ENCODE measurements at regions not wholly inside any gene's neighbourhood (a gene's known extent, or its start where the extent isn't known, plus 50 kb on each side); places are given as distances from the start of the nearest gene placed in this dataset.
"Not testable (repeated sequence)": the region's sequence is repeated elsewhere in the genome, so short reads cannot be mapped to it uniquely, and the experiment has no call there.

DNA sequence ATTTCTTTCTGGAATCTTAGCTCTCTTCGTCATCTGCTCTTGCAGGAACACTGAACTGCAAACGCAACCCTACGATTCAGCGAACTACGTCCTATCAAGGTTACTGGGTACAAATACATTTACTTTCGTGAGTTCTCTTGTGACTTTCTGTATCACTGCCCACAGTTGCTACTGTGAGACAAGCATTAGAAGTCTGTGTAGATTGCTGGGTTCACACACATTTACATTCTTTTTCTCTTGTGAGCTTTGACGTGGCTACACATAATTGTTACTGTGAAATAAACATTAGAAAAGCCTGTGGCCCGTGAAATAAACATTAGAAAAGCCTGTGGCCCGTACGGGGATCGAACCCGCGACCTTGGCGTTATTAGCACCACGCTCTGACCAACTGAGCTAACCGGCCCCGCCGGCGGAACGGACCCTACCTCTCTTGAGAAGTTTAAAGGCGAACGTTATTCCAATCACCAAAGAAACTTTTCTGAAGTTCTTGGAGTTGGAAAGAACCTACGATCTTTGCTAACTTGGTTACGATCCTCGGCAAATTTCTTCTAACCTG is 61.2 kb upstream of the ZNF322 start:
- H3K9me3 ChIP-seq (replicated peaks); H3K36me3 ChIP-seq; intact Hi-C loops (cut with micrococcal nuclease); DNase-seq; H3K4me3 ChIP-seq; H3K4me1 ChIP-seq; H3K27me3 ChIP-seq (ENCODE audit: low read depth); H3K27ac ChIP-seq (replicated peaks): not testable (repeated sequence)

DNA sequence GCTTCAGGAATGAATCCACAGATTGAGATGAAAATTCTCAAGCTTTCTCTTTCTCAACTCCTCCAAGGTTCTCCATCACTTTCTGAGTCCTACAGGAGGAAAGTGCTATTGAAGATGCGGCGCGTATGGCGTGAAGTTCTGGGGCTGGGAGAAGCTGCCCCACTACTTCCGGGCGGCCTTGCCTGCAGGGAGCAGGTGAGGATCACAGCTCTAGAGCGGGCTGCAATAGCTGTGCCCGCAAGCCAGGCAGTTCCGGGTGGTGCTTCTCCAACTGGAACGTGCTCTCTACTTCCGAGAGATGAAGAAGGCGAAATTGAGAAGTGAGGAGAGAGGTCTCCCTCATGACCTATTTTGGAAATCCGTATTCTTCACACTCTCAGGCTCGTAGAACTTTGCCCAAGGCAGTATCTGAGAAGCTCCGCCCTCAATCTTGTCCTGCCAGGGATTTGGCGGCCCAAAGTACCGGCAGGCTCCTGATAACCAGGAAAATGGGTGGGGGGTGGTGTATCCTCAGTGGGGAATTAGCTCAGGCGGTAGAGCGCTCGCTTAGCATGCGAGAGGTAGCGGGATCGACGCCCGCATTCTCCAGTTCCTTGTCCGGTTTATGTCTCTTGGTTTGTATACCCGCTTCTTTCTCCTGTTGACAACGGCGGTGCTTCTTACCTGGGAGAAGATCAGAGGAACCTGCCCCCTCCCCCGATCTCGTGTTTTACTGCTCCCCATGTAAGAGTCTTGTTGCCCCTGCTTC is 70.6 kb upstream of the ZNF322 start:
- H3K4me1 ChIP-seq; H3K36me3 ChIP-seq; H3K27me3 ChIP-seq (ENCODE audit: low read depth); DNase-seq; H3K9me3 ChIP-seq (replicated peaks); intact Hi-C loops (cut with micrococcal nuclease); H3K27ac ChIP-seq (replicated peaks); H3K4me3 ChIP-seq: not testable (repeated sequence)

GRCh38 chr6:26734776-26735472 is 75.4 kb upstream of the ZNF322 start:
- H3K27me3 ChIP-seq (ENCODE audit: low read depth); intact Hi-C loops (cut with micrococcal nuclease); DNase-seq; H3K4me1 ChIP-seq; H3K36me3 ChIP-seq; H3K4me3 ChIP-seq; H3K9me3 ChIP-seq (replicated peaks); H3K27ac ChIP-seq (replicated peaks): not testable (repeated sequence)

GRCh38 chr6:26739811-26740210 is 80.3 kb upstream of the ZNF322 start:
- Histone ChIP-seq H3K36me3 (no peaks in the 10 kb centered on the region), H3K4me3 (no peak overlapping the region)
- intact Hi-C loops (cut with micrococcal nuclease), result no loop called here

DNA sequence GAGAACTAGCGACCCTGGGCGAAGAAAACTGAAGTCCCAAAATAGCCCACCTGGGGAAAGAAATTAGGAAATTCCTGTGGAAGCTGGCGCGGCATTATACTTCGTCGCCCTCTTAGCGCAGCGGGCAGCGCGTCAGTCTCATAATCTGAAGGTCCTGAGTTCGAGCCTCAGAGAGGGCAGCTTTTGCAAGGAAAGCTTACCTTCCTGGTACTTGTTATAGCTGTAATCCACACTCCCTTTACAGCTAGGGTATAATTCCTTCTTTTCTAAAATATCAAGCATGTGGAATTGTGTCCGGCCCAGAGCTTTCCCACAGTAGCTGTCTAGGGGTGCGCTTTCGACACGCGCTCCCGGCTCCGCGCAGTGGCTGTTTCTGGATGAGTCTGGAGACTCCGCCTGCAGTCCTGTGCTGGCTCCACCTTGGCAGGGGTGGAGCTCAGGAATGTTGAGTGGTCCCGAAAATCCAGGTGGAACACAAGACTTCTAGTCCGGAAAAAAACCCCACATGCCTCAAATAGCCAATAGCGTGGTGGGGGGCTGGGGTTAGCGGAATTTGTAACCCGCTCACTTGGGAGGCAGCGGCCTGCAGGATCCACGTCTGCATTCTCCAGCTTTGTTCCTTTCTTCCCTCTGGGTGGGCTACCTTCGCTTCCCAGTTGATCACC is 83.7 kb upstream of the ZNF322 start:
- no peaks in the 10 kb centered on the region for H3K9me3 ChIP-seq (replicated peaks)
- TF ChIP-seq, protein P1, sequence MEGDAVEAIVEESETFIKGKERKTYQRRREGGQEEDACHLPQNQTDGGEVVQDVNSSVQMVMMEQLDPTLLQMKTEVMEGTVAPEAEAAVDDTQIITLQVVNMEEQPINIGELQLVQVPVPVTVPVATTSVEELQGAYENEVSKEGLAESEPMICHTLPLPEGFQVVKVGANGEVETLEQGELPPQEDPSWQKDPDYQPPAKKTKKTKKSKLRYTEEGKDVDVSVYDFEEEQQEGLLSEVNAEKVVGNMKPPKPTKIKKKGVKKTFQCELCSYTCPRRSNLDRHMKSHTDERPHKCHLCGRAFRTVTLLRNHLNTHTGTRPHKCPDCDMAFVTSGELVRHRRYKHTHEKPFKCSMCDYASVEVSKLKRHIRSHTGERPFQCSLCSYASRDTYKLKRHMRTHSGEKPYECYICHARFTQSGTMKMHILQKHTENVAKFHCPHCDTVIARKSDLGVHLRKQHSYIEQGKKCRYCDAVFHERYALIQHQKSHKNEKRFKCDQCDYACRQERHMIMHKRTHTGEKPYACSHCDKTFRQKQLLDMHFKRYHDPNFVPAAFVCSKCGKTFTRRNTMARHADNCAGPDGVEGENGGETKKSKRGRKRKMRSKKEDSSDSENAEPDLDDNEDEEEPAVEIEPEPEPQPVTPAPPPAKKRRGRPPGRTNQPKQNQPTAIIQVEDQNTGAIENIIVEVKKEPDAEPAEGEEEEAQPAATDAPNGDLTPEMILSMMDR (IDR thresholded peaks at IDR 0.05; ENCODE audit: borderline replicate concordance), result no peak
- H3K36me3 ChIP-seq, result no peaks in the 10 kb centered on the region
- no peak overlapping the region for H3K4me3 ChIP-seq
- H3K27me3 ChIP-seq (ENCODE audit: low read depth), result peaks cover 65% of the 10 kb centered on the region
- no peak overlapping the region for H3K27ac ChIP-seq (replicated peaks)
- H3K4me1 ChIP-seq, result no peaks in the 10 kb centered on the region
- intact Hi-C loops (cut with micrococcal nuclease), result no loop called here
- no peak for DNase-seq

More at GRCh38 chr6:26739811-26740210, 80.3 kb upstream of the ZNF322 start:
- Histone ChIP-seq H3K27me3 (ENCODE audit: low read depth) (peaks cover 41% of the 10 kb centered on the region), H3K27ac (replicated peaks) (no peak overlapping the region), H3K9me3 (replicated peaks) (no peaks in the 10 kb centered on the region), H3K4me1 (no peaks in the 10 kb centered on the region)
- TF ChIP-seq, protein P1 (IDR thresholded peaks at IDR 0.05; ENCODE audit: borderline replicate concordance), result no peak
- DNase-seq, result no peak

DNA sequence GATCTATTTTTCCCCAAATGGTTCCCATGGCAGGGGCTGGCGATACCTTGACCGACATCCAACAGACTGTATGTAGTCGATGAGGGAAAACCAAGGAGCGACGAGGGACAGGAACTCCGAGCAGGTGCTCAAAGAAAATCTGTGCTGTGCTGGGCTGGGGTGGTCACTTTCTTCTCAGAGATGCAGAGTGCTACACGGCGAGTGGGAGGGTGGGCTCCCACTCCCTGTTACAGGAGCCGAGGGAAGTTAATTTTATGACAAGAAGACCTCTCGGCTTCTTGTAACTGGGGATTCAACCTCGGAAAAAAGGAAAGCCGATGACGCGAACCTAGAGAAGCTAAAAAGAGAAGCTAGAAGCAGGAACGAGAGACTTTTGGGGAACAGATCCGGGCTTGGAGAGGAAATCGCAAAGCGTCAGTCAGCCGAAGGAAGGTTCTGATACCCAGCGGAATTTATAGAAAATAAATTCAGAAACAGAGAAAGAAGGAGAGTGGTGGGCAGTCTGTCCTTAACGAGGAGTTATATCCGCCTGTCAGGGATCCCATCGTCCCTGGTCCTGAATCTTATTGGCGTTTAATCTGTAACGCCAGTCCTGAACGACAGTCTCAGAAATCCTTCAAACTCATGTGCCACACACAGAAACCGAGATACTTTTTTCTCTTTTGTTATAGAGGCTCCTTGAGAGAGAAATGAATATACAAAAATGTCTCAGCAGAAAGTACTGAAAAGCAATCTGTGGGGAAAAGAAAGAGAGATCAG is 84.6 kb upstream of the ZNF322 start:
- TF ChIP-seq, protein P1 (IDR thresholded peaks at IDR 0.05; ENCODE audit: borderline replicate concordance), result no peak
- no peak for DNase-seq
- no peaks in the 10 kb centered on the region for H3K36me3 ChIP-seq
- H3K27me3 ChIP-seq (ENCODE audit: low read depth), result peaks cover 71% of the 10 kb centered on the region
- H3K4me3 ChIP-seq, result no peak overlapping the region
- intact Hi-C loops (cut with micrococcal nuclease), result no loop called here
- no peaks in the 10 kb centered on the region for H3K4me1 ChIP-seq
- no peaks in the 10 kb centered on the region for H3K9me3 ChIP-seq (replicated peaks)
- no peak overlapping the region for H3K27ac ChIP-seq (replicated peaks)

- H3K9me3 ChIP-seq (replicated peaks); intact Hi-C loops (cut with micrococcal nuclease); H3K4me1 ChIP-seq; H3K36me3 ChIP-seq; H3K27ac ChIP-seq (replicated peaks); DNase-seq; H3K4me3 ChIP-seq: not testable (repeated sequence)
- H3K27me3 ChIP-seq (ENCODE audit: low read depth), result peaks cover 77% of the 10 kb centered on the region
These were observed 85.3 kb upstream of the ZNF322 start for GRCh38 chr6:26744837-26745282.

GRCh38 chr6:26745964-26746363 is 86.4 kb upstream of the ZNF322 start:
- intact Hi-C loops (cut with micrococcal nuclease); DNase-seq; H3K36me3 ChIP-seq; H3K9me3 ChIP-seq (replicated peaks); H3K4me1 ChIP-seq; H3K4me3 ChIP-seq; H3K27ac ChIP-seq (replicated peaks): not testable (repeated sequence)
- H3K27me3 ChIP-seq (ENCODE audit: low read depth), result peaks cover 75% of the 10 kb centered on the region

- peaks cover 49% of the 10 kb centered on the region for H3K27me3 ChIP-seq (ENCODE audit: low read depth)
These were observed 89.7 kb upstream of the ZNF322 start for GRCh38 chr6:26749126-26749758.

More at GRCh38 chr6:26749126-26749758, 89.7 kb upstream of the ZNF322 start:
- H3K4me3 ChIP-seq; H3K9me3 ChIP-seq (replicated peaks); DNase-seq; H3K36me3 ChIP-seq; intact Hi-C loops (cut with micrococcal nuclease); H3K27ac ChIP-seq (replicated peaks); H3K4me1 ChIP-seq: not testable (repeated sequence)
